ENCODE measurements at regions not wholly inside any gene's neighbourhood (a gene's known extent, or its start where the extent isn't known, plus 50 kb on each side); places are given as distances from the start of the nearest gene placed in this dataset.
"Not testable (repeated sequence)": the region's sequence is repeated elsewhere in the genome, so short reads cannot be mapped to it uniquely, and the experiment has no call there.

DNA sequence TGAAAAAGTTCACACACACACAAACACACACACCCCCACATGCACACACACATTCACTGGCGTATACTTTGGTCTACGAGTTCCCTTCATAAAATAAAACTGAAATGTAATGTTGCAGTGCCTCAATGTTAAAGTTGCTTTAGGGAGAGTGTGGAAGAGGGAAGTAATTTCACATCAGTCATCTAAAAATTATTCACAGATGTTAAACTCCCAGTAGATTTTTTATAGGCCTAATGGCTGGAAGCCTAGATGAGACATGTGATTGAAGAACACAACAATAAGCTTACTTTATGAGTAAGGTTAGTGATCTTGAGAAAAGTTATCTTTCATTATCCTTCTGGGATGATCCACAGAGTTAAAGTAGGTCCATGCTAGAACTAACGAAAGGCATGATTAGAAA, 506.7 kb upstream of the CNTNAP5 start:
- intact Hi-C loops (cut with DNase I): no loop called here
- ATAC-seq (no peak), DNase-seq (no peak)
- no peaks in the 10 kb centered on the region for H3K27me3 ChIP-seq
- H3K27ac ChIP-seq: no peak overlapping the region
- TF ChIP-seq, protein P1, sequence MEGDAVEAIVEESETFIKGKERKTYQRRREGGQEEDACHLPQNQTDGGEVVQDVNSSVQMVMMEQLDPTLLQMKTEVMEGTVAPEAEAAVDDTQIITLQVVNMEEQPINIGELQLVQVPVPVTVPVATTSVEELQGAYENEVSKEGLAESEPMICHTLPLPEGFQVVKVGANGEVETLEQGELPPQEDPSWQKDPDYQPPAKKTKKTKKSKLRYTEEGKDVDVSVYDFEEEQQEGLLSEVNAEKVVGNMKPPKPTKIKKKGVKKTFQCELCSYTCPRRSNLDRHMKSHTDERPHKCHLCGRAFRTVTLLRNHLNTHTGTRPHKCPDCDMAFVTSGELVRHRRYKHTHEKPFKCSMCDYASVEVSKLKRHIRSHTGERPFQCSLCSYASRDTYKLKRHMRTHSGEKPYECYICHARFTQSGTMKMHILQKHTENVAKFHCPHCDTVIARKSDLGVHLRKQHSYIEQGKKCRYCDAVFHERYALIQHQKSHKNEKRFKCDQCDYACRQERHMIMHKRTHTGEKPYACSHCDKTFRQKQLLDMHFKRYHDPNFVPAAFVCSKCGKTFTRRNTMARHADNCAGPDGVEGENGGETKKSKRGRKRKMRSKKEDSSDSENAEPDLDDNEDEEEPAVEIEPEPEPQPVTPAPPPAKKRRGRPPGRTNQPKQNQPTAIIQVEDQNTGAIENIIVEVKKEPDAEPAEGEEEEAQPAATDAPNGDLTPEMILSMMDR (IDR thresholded peaks at IDR 0.05): no peak
- H3K4me1 ChIP-seq: no peaks in the 10 kb centered on the region
- peaks cover 0 to 1% of the 10 kb centered on the region in 2 donors for H3K9me3 ChIP-seq
- H3K36me3 ChIP-seq: no peaks in the 10 kb centered on the region
- no peak overlapping the region for H3K4me3 ChIP-seq

DNA sequence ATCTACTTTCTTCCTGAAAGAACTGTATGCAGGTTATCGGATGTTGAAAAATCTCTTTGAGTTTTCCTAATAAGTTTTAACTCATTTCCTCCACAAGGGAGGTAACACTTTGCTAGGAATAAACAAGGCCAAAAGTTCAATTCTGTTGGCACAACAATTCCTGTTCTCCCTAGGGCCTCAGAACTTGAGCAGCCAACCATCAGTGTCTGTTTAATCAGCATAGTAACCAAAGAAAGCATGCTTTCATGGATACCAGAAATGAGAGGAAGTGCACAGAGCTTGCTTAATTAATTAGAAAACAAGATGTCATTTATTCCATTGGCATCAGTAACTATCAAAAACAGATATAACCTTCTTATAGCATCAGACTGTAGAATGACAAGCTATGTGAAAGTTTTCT, 503.2 kb upstream of the CNTNAP5 start:
- ATAC-seq (no peak), DNase-seq (no peak)
- peaks cover 0 to 20% of the 10 kb centered on the region in 2 donors for H3K9me3 ChIP-seq
- TF ChIP-seq, protein P1 (IDR thresholded peaks at IDR 0.05): no peak
- no peaks in the 10 kb centered on the region for H3K27me3 ChIP-seq
- H3K4me3 ChIP-seq: no peak overlapping the region
- no peaks in the 10 kb centered on the region for H3K36me3 ChIP-seq
- no peak overlapping the region for H3K27ac ChIP-seq
- intact Hi-C loops (cut with DNase I): no loop called here
- no peaks in the 10 kb centered on the region for H3K4me1 ChIP-seq

DNA sequence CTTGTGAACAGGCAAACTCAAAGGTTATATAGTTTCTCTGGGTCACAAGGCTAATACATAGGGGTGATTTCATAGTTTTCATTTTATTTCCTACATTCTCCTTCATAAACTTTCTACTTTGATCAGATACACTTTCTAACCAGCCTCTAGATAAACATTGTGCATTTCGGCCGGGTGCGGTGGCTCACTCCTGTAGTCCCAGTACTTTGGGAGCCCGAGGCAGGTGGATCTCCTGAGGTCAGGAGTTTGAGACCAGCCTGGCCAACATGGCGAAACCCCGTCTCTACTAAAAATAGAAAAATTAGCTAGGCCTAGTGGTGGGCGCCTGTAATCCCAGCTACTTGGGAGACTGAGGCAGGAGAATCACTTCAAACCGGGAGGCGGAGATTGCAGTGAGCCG, 502.6 kb upstream of the CNTNAP5 start:
- H3K36me3 ChIP-seq; H3K4me3 ChIP-seq; H3K4me1 ChIP-seq; H3K27ac ChIP-seq; ATAC-seq; H3K27me3 ChIP-seq; intact Hi-C loops (cut with DNase I): not testable (repeated sequence)
- DNase-seq: peak in 1 of 4 donors; percentile 19
- peaks cover 0 to 22% of the 10 kb centered on the region in 2 donors for H3K9me3 ChIP-seq

DNA sequence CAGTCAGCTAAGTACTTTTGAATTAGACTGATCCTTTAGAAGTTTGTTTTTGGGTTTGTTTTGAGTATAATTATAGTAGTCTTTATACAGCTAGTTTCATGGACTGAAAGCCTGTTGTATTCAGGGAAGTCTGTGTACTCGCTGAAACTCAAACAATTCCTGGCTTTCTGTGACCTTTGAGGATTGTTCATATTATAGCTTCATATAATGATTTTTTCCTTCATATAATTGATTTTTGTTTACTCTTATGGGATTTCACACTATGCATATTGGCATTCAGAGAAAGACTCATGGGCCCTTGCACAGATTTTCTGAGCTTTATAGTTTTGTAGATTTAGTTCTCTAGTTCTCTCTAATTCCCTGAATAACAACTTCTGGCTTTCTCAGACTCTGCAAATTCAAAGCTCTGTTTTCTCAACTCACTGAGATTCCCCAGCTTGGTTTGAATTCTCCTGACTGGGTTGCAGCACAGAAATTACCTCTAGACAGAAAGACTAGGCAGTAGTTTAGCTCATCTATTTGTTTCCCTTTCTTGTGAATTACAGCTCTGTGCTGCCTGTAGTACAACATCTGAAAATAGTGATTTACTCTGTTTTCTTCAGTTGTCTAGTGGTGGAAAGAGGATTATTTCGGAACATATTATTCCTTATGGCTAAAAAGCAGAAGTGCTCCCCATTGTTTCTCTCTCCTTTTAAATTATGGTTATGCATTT, 495.9 kb upstream of the CNTNAP5 start:
- Histone ChIP-seq H3K9me3 (peaks cover 0 to 20% of the 10 kb centered on the region in 2 donors), H3K27me3 (no peaks in the 10 kb centered on the region), H3K4me1 (no peaks in the 10 kb centered on the region), H3K27ac (no peak overlapping the region), H3K36me3 (no peaks in the 10 kb centered on the region), H3K4me3 (no peak overlapping the region)
- TF ChIP-seq, protein P1 (IDR thresholded peaks at IDR 0.05): no peak
- DNase-seq (no peak), ATAC-seq (no peak)
- intact Hi-C loops (cut with DNase I): no loop called here

DNA sequence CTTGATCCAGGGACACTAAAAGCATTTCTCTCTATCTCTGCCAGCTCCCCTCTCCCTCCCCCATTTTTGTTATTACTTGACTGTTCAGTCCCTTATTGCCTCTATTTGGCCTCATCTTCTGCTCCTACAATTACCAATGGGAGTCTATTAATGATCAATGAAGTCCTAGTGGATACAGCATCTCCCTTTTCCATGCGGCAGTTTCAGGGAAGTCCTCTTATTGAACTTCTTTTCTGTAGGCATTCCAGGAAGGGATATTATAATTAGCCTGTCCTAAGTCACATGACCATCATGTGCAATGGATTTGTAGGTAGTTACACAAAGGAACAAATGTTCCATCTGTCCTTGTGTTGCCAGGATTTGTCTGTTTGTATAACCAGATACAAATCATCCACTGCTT, 495.1 kb upstream of the CNTNAP5 start:
- Histone ChIP-seq H3K4me3 (no peak overlapping the region), H3K9me3 (peaks cover 0 to 18% of the 10 kb centered on the region in 2 donors), H3K36me3 (no peaks in the 10 kb centered on the region), H3K27ac (no peak overlapping the region), H3K4me1 (no peaks in the 10 kb centered on the region), H3K27me3 (no peaks in the 10 kb centered on the region)
- ATAC-seq: no peak
- TF ChIP-seq, protein P1 (IDR thresholded peaks at IDR 0.05): no peak
- intact Hi-C loops (cut with DNase I): no loop called here
- no peak for DNase-seq

DNA sequence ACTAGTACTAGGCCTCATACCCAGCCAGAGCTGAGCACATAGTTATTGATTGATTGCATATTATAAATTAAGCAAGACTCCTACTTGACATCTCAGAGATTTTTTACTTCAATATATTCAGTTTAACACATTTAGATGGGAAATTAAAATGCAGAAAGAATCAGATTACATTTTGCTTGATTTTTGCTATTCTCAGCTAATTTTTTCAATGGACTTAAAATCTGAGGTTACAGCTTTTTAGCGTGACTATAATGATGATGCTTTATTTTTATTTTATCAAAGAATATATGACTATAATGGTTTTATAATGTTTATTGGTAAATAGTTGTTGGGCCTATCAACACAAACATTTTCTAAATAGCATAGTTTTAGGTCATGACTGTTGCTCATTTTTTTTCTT, 493.0 kb upstream of the CNTNAP5 start:
- TF ChIP-seq, protein P1 (IDR thresholded peaks at IDR 0.05): no peak
- no peak overlapping the region for H3K27ac ChIP-seq
- peaks cover 0 to 6% of the 10 kb centered on the region in 2 donors for H3K9me3 ChIP-seq
- DNase-seq: no peak
- no peak overlapping the region for H3K4me3 ChIP-seq
- no peak for ATAC-seq
- no peaks in the 10 kb centered on the region for H3K36me3 ChIP-seq
- H3K27me3 ChIP-seq: no peaks in the 10 kb centered on the region
- no peaks in the 10 kb centered on the region for H3K4me1 ChIP-seq
- intact Hi-C loops (cut with DNase I): no loop called here

Measured in left lung (tissue), 4 donors.